HG03521 (cell line): ENCODE measurements at regions not wholly inside any gene's neighbourhood (a gene's known extent, or its start where the extent isn't known, plus 50 kb on each side); places are given as distances from the start of the nearest gene placed in this dataset.
"Not testable (repeated sequence)": the region's sequence is repeated elsewhere in the genome, so short reads cannot be mapped to it uniquely, and the experiment has no call there.

Source experiments
- ATAC-seq: cut with Tn5 transposase; IDR thresholded peaks from one replicate; pipeline ENCODE4 v1.9.1; 2021; ENCODE audit warnings: mild to moderate bottlenecking, moderate library complexity; ENCODE audit not compliant: unreplicated experiment

- no peak for ATAC-seq
Observed at GRCh38 chr11:90630176-90630575, 407.3 kb upstream of the CHORDC1 start.

GRCh38 chr11:90629229-90629806 is 406.5 kb upstream of the CHORDC1 start:
- no peak for ATAC-seq

GRCh38 chr11:90614318-90614717 is 391.5 kb upstream of the CHORDC1 start:
- no peak for ATAC-seq

DNA sequence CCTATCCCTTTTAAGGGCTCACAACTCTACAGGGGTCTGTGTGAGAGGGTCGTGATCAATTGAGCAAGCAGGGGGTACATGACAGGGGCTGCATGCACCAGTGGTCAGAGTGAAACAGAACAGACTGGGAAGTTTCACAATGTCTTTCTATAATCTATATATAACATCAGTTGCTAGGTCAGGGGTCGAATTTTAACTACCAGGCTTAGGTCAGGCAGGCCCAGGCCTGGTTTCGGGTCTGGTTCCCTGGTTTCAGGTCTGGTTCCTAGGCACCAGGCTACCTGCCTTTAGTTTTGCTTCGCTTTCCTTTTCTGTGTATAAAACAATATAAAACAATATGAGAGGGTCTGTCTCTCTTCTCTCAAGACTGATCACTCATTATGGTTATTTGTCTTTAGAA is 390.2 kb upstream of the CHORDC1 start:
- not testable (repeated sequence) for ATAC-seq

- ATAC-seq: no peak
Observed at GRCh38 chr11:90606721-90607120, 383.9 kb upstream of the CHORDC1 start.

- ATAC-seq: no peak
Observed at GRCh38 chr11:90601261-90601660, 378.4 kb upstream of the CHORDC1 start.

DNA sequence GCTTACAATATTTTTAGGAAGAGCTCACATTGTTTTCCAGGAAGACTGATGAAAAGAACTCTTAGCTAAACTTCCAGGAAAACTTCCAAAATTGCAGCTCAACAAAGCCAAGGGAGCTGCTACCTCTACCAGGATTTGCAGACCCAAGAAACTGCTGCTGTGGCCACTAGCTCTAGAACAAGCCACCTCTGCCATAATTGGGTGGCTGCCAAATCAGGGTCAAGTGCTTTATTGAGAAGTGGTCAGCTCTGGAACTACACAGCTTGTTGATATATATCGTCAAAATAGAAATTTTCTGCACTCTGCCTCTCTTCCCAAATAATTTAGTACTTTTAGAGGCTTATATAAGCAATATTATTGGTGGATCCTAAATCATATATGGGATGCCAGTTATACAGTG is 371.8 kb upstream of the CHORDC1 start:
- ATAC-seq: no peak

DNA sequence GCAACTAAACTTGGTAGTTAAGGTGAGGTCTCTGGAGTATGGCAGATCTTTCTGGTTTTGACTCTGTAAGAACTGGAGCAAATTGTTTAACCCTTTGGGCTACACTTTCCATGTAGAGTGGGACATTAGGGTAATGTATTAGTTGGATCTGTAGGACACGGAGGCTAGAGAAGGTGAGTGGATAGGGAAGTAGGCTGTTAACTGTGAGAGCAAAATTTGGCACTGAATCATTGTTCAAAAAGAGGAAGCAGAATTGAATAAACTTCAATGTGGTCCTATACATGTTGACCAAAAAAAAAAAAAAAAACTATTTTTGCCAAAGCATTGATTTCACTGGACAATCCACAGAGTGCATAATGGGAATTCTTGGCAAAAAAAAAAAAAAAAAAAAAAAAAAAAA is 370.2 kb upstream of the CHORDC1 start:
- no peak for ATAC-seq

DNA sequence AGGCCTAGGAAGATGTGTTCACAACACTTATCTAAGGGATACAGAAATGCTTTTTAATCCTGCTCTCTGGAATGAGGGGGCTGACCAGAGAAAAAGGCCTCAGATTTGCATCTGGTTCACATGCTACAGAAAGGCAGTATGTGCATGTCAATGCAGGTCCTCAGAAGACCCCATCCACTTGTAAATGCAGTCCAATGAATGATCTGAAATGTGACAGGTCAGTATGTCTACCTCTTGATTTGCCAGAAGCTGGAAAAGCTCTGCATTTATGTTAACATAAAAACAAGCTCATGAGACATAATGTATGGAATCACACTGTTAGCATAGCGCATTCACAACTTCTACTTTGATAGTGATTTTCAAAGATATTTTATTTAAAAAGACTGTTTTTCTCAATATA is 367.4 kb upstream of the CHORDC1 start:
- no peak for ATAC-seq

DNA sequence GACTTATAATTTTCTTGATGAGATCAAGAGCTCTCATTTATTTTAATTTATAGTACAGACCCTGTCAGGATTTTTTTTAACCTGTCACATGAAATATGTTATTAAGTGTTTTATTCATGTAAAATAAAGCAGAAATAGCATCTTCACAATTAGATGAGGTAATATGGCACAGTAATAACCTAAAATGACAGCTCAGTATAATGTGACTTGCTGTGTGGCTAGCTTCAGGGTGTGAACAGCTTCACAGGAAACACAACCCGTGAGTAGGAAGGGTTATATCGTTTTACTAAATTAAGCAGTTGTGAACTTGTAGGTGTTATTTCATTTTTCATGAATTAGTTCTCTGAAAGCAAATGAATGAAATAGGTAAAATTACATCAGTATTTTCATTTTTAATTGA is 366.9 kb upstream of the CHORDC1 start:
- ATAC-seq: no peak

GRCh38 chr11:90587896-90588295 is 365.0 kb upstream of the CHORDC1 start:
- ATAC-seq: no peak

- no peak for ATAC-seq
Observed at GRCh38 chr11:90585491-90585890, 362.6 kb upstream of the CHORDC1 start.

- not testable (repeated sequence) for ATAC-seq
Observed at GRCh38 chr11:90582999-90583398, 360.1 kb upstream of the CHORDC1 start.

GRCh38 chr11:90564531-90564930 is 341.7 kb upstream of the CHORDC1 start:
- ATAC-seq: no peak

DNA sequence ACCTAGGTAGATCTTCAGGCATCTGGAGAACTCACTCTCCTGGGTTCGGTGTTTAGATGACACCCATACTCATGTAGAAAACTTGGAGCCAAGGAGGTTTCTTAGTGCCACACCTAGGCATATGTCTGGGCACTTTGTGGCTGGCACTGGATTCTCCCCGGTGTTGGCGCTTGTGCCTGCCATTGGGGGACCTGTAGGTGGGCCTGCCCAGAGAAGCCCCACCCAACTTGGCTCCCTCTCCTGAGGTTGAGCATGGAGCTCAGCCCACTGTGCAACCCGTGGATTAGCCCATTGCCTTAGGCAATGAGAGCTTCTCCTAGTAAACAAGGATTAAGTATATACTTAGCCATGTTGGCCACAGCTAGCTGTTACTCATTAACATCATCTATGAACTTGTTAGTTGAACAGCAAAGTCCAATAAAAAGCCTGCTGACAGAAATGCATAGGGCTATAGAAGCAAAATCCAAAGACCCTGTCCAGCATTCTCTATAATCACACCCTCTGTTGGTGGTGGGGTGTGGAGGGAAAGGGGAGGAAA is 335.5 kb upstream of the CHORDC1 start:
- ATAC-seq: no peak

GRCh38 chr11:90556606-90557005 is 333.8 kb upstream of the CHORDC1 start:
- no peak for ATAC-seq

GRCh38 chr11:90556026-90556425 is 333.2 kb upstream of the CHORDC1 start:
- no peak for ATAC-seq

- ATAC-seq: no peak
Observed at GRCh38 chr11:90555477-90555876, 332.6 kb upstream of the CHORDC1 start.

- no peak for ATAC-seq
Observed at GRCh38 chr11:90542092-90542491, 319.2 kb upstream of the CHORDC1 start.

DNA sequence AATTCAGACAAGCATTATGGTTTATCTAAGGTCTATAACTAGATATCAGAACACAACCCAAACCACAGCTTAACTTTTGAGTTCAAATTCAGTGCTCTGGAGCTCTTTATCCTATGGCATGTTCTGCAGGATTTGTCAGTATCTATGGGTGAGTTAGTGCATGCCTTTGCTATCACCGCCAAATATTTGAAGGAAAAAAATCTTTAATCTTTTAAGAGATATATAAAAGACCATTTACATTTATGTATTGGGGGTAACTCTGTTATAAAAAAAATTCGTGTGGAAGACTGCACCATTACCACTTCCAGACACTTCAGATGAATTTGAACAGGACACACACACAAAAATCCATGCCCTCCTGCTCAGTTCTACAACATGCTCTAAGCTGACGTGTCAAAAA is 313.5 kb upstream of the CHORDC1 start:
- no peak for ATAC-seq

DNA sequence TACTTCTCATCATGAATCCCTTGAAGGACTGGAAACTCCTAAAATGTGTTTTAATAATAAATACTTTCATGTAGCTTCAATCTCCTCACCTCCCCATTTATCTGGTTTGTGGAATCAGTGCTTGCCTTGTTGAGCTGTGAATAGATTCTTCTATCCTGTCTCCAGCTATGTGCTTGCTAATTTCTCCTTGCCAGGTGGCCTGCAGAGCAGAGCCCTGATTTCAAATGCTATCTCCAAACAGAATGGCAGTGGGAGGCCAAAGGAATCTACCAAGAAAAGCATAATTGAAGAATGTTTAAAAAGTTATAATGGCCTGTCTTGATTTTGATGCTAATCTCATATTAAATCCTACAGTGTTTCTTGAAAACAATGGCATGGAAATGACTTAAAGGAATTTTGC is 309.3 kb upstream of the CHORDC1 start:
- no peak for ATAC-seq

DNA sequence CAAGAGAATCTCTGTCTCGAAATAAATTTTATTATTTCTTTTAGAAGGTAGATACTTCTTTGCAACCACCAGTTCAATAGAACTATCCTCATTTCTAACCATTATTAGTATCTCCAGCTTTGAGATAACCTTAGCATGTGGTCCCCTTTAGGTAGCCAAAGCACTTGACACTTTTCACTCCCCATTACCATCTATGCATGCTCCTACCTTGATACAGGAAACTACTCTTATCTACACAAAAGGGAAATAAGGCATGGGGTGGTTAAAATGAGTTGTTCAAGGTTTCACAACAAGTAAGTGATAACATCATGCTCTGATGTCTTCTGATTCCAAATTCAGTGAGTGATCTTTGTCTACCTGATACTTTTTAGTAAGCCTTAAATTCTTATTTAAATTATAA is 308.2 kb upstream of the CHORDC1 start:
- ATAC-seq: no peak

DNA sequence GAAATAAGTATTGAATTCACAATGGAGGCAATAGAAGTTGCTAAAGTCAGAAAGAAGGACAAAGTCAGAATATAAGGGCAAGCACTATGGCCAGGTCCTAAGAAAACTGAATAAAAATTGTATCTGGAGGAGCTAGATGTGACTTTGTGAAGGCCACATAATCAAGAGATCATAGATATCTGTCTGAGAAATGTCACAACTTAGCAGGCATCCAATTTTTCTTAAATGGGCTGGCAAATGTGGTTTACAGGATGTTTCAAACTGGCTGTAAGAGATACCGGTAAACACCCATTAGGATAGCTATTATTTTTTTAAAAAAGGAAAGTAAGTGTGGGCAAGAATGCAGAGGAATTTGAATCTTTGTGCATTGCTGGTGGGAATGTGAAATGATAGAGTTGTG is 303.1 kb upstream of the CHORDC1 start:
- no peak for ATAC-seq
